ENCODE measurements at regions not wholly inside any gene's neighbourhood (a gene's known extent, or its start where the extent isn't known, plus 50 kb on each side); places are given as distances from the start of the nearest gene placed in this dataset.

- H3K36me3 ChIP-seq (ENCODE audit: low read depth, low read length), result no peaks in the 10 kb centered on the region
- no peak for ATAC-seq
- no peak for TF ChIP-seq CTCF (conservative IDR thresholded peaks at IDR 0.05; ENCODE audit: low read depth, low read length)
- no peak for TF ChIP-seq EZH2 (IDR thresholded peaks at IDR 0.05; ENCODE audit: low read length, unreplicated experiment)
- TF ChIP-seq EZH2phosphoT487 (IDR thresholded peaks at IDR 0.05; ENCODE audit: borderline replicate concordance, low read length), result no peak
- no TSS peak for BruUV-seq (replicated peaks)
- no peaks in the 10 kb centered on the region for H3F3A ChIP-seq (ENCODE audit: low read length, unreplicated experiment)
- CTCF ChIA-PET, result interaction anchor here (0.6 kb wide), 1 partner anchor 342 kb away, joined by 3 read pairs; no protein-coding TSS in a partner anchor
- H3K9ac ChIP-seq (ENCODE audit: low read length), result no peak overlapping the region
- H3K27ac ChIP-seq (ENCODE audit: low read length), result no peak overlapping the region
- no peaks in the 10 kb centered on the region for H3K27me3 ChIP-seq (ENCODE audit: low read length)
- no peaks in the 10 kb centered on the region for H4K20me1 ChIP-seq (ENCODE audit: low read length)
- intact Hi-C loops (cut with micrococcal nuclease), result no loop called here
- no peak for DNase-seq
- no peaks in the 10 kb centered on the region for H3K9me2 ChIP-seq (replicated peaks; ENCODE audit: low read length)
- H3K4me3 ChIP-seq (ENCODE audit: low read length), result no peak overlapping the region
- no peak overlapping the region for H3K4me2 ChIP-seq (ENCODE audit: low read length)
- POLR2A ChIA-PET (ENCODE audit: unreplicated experiment), result no interaction called here
- H3K4me1 ChIP-seq (ENCODE audit: insufficient read depth, low read length), result no peaks in the 10 kb centered on the region
- H2AFZ ChIP-seq (ENCODE audit: low read length), result no peak overlapping the region
- no peaks in the 10 kb centered on the region for H3K79me2 ChIP-seq (ENCODE audit: low read length)
- 0 out of 2 replicates have a peak, but pooled peaks cover 4% of the 10 kb centered on the region for H3K9me3 ChIP-seq (ENCODE audit: low read length)
These were observed 124.4 kb upstream of the SLC35F3 start for GRCh38 chr1:233780049-233780448.

- Histone ChIP-seq H3K27me3 (ENCODE audit: low read length) (no peaks in the 10 kb centered on the region), H3K4me3 (ENCODE audit: low read length) (no peak overlapping the region), H3K9me2 (replicated peaks; ENCODE audit: low read length) (no peaks in the 10 kb centered on the region), H2AFZ (ENCODE audit: low read length) (no peak overlapping the region), H3K9ac (ENCODE audit: low read length) (no peak overlapping the region), H3K36me3 (ENCODE audit: low read depth, low read length) (no peaks in the 10 kb centered on the region), H3F3A (ENCODE audit: low read length, unreplicated experiment) (no peaks in the 10 kb centered on the region), H3K79me2 (ENCODE audit: low read length) (no peaks in the 10 kb centered on the region), H3K9me3 (ENCODE audit: low read length) (0 out of 2 replicates have a peak, but pooled peaks cover 4% of the 10 kb centered on the region), H4K20me1 (ENCODE audit: low read length) (no peaks in the 10 kb centered on the region), H3K27ac (ENCODE audit: low read length) (no peak overlapping the region), H3K4me2 (ENCODE audit: low read length) (no peak overlapping the region), H3K4me1 (ENCODE audit: insufficient read depth, low read length) (no peaks in the 10 kb centered on the region)
- DNase-seq (no peak), ATAC-seq (peak; percentile 68)
- BruUV-seq (replicated peaks), result no TSS peak
- no peak for TF ChIP-seq EZH2phosphoT487 (IDR thresholded peaks at IDR 0.05; ENCODE audit: borderline replicate concordance, low read length)
- no peak for TF ChIP-seq CTCF (conservative IDR thresholded peaks at IDR 0.05; ENCODE audit: low read depth, low read length)
- TF ChIP-seq EZH2 (IDR thresholded peaks at IDR 0.05; ENCODE audit: low read length, unreplicated experiment), result no peak
- intact Hi-C loops (cut with micrococcal nuclease), result no loop called here
- CTCF ChIA-PET, result no interaction called here
- POLR2A ChIA-PET (ENCODE audit: unreplicated experiment), result interaction anchor here (0.6 kb wide), 1 partner anchor 279 kb away, joined by 3 read pairs; no protein-coding TSS in a partner anchor
These were observed 121.4 kb upstream of the SLC35F3 start for GRCh38 chr1:233782937-233783586.

DNA sequence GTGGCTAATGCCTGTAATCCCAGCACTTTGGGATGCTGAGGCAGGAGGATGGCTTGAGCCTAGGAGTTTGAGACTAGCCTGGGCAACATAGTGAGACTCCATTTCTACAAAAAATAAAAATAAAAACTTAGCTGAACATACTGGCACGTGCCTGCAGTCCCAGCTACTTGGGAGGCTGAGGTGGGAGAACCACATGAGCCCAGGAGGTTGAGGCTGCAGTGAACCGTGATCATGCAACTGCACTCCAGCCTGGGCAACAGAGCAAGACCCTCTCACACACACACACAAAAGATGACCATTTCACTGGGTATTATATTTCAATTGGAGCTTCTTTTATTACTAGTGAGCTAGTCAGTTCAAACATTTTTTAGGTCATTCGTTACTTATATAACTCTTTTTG lies 116.9 kb upstream of the SLC35F3 start:
- Histone ChIP-seq H3K27me3 (ENCODE audit: low read length) (no peaks in the 10 kb centered on the region), H3K4me1 (ENCODE audit: insufficient read depth, low read length) (peaks cover 12% of the 10 kb centered on the region), H3K36me3 (ENCODE audit: low read depth, low read length) (no peaks in the 10 kb centered on the region), H4K20me1 (ENCODE audit: low read length) (no peaks in the 10 kb centered on the region), H3K9me3 (ENCODE audit: low read length) (no peaks in the 10 kb centered on the region), H3K4me2 (ENCODE audit: low read length) (no peak overlapping the region), H3K27ac (ENCODE audit: low read length) (no peak overlapping the region), H3F3A (ENCODE audit: low read length, unreplicated experiment) (no peaks in the 10 kb centered on the region), H3K9me2 (replicated peaks; ENCODE audit: low read length) (no peaks in the 10 kb centered on the region), H3K79me2 (ENCODE audit: low read length) (no peaks in the 10 kb centered on the region), H2AFZ (ENCODE audit: low read length) (no peak overlapping the region), H3K4me3 (ENCODE audit: low read length) (no peak overlapping the region), H3K9ac (ENCODE audit: low read length) (no peak overlapping the region)
- CTCF ChIA-PET, result interaction anchor here (1.3 kb wide), 1 partner anchor 117 kb away, joined by 3 read pairs; the partner anchor contains the start of gene SLC35F3
- DNase-seq, result no peak
- intact Hi-C loops (cut with micrococcal nuclease), result no loop called here
- TF ChIP-seq EZH2phosphoT487 (IDR thresholded peaks at IDR 0.05; ENCODE audit: borderline replicate concordance, low read length), result no peak
- POLR2A ChIA-PET (ENCODE audit: unreplicated experiment), result no interaction called here
- ATAC-seq, result no peak
- no TSS peak for BruUV-seq (replicated peaks)
